GM06990 (cell line): ENCODE measurements at regions not wholly inside any gene's neighbourhood (a gene's known extent, or its start where the extent isn't known, plus 50 kb on each side); places are given as distances from the start of the nearest gene placed in this dataset.
A peak's percentile ranks its signal among the peaks of the same experiment; 100 is the strongest.

ENCODE experiments used
- DNase-seq: peaks from one replicate; pipeline ENCODE4 v3.0.0-alpha.2; 2011; ENCODE audit not compliant: insufficient read length; ENCODE audit errors: extremely low read depth
- H3K27me3 ChIP-seq: replicated peaks from 2 replicates; pipeline ENCODE4 v1.6.0; 2011; ENCODE audit warnings: low read length; ENCODE audit not compliant: control insufficient read depth, insufficient read depth
- H3K36me3 ChIP-seq: 2 replicates; pipeline ENCODE4 v1.5.1; 2011; ENCODE audit warnings: low read length; ENCODE audit not compliant: control insufficient read depth, insufficient read depth
- H3K4me3 ChIP-seq: replicated peaks from 2 replicates; pipeline ENCODE4 v1.5.1; 2011; ENCODE audit warnings: low read depth, mild to moderate bottlenecking, control low read depth, low read length
- TF ChIP-seq, protein P1 (sequence below): IDR thresholded peaks from 2 replicates; pipeline ENCODE4 v1.5.1; 2011; ENCODE audit warnings: low read length, control low read depth, mild to moderate bottlenecking, inconsistent platforms; ENCODE audit not compliant: insufficient read depth, poor library complexity, severe bottlenecking

DNA sequence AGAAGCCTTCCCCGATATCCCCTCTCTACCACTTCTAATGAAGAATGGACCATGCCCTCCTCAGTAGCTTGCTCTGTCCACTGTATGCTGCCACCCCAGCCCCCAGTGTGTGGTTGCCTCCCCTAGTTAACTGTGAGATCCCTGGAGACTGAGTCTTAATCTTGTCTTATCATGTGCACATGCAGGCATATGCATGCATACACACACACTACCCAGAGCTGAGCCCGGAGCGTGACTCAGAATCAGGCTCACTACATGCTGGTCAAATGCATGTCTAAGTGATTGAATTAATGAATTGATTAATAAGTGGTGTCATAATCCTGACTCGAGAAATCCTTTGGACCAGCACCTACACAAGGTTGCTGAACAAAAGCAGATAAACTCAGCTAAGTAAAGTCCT lies 99.4 kb downstream of the CCT6B start:
- no peaks in the 10 kb centered on the region; the same call in none of the 2 replicates for H3K27me3 ChIP-seq
- no peak for DNase-seq
- H3K36me3 ChIP-seq, result no peaks in the 10 kb centered on the region
- TF ChIP-seq, protein P1, sequence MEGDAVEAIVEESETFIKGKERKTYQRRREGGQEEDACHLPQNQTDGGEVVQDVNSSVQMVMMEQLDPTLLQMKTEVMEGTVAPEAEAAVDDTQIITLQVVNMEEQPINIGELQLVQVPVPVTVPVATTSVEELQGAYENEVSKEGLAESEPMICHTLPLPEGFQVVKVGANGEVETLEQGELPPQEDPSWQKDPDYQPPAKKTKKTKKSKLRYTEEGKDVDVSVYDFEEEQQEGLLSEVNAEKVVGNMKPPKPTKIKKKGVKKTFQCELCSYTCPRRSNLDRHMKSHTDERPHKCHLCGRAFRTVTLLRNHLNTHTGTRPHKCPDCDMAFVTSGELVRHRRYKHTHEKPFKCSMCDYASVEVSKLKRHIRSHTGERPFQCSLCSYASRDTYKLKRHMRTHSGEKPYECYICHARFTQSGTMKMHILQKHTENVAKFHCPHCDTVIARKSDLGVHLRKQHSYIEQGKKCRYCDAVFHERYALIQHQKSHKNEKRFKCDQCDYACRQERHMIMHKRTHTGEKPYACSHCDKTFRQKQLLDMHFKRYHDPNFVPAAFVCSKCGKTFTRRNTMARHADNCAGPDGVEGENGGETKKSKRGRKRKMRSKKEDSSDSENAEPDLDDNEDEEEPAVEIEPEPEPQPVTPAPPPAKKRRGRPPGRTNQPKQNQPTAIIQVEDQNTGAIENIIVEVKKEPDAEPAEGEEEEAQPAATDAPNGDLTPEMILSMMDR, result no peak
- H3K4me3 ChIP-seq, result no peak overlapping the region

DNA sequence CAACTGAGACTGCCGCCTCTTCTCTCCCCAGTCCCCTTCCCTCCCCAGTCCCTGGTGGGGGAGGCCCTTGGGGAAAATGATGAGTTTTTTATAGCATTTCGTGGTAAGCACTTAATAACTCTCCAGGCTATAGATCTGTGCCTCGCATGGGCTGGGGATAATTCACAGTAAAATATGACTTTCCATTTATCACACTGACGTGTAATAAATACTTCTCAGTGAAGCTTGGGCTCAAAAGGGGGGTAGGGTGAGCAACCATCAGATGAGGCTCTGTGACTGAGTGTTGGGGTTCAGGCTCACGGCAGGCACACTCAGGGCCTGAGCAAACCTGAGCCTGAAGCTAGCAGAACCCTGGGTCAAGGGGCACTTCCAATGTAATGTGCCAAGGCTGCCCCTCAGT lies 101.6 kb downstream of the CCT6B start:
- no peak overlapping the region for H3K4me3 ChIP-seq
- no peaks in the 10 kb centered on the region; the same call in none of the 2 replicates for H3K27me3 ChIP-seq
- TF ChIP-seq, protein P1, result no peak
- no peaks in the 10 kb centered on the region for H3K36me3 ChIP-seq
- DNase-seq, result no peak

DNA sequence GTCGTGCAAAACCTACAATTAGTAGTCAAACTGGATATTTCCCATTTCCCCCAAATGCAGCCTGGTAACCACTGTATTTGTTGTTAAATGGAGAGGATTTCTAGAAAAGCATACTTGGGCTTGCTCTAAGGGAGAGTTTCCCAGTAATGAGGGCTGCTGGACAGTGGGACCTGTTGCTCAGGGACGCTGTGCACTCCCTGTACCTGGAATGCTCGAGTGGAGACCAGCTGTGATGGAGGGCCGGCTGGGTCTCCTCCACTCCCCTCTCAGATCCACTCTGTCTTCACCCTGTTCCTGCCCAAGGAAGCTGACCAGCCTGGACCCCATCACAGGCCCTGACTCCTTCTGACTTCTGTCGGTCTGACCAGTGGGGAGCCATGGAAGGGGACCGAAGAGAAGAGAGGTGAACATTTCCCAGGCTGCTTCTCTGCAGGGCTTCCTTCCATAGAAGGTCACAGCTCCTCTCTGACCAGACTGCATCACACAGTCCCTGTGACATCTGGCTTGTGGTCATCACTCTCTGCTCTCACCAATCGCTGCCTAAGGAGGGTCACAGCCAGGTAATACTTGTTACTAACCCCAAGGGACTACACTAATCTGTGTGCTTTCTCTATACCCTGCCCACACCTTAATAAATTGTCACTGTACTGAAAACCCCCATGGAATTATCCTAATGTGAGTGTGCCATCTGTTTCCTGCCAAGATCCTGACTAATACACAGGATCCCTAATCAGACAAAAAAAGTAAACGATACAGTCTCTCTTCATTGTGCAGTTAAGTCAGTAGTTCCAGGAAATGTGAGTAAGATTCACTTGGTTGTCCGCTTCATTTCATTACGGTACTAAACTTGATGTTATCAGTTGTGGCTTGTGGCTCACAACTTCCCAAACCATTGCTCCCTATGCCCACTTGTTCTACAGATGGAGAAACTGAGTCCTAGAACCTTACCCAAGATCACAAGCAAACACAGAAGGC lies 102.4 kb downstream of the CCT6B start:
- Histone ChIP-seq H3K27me3 (no peaks in the 10 kb centered on the region; the same call in none of the 2 replicates), H3K36me3 (no peaks in the 10 kb centered on the region), H3K4me3 (no peak overlapping the region)
- no peak for DNase-seq
- TF ChIP-seq, protein P1, result no peak

DNA sequence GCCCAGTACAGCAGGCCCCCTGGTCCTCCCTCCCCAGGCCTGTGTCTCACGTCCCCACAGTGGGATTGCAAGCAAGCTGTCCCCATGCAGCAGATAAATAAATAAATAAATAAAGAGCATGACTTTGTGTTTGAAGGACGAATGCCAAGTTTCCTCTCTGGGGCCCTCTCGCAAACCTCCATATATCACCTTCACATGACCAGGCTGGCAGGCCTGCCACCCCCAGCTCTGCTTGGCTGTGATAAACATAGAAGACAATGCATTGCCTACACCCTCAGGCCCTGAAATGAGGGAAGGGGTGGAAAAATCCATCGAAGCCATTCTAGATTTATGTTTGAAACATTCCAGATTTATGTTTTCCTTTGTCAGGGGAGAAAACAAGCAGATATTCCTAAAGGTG lies 107.3 kb downstream of the CCT6B start:
- no peak for DNase-seq
- Histone ChIP-seq H3K27me3 (no peaks in the 10 kb centered on the region), H3K36me3 (no peaks in the 10 kb centered on the region), H3K4me3 (no peak overlapping the region)
- TF ChIP-seq, protein P1, result no peak

DNA sequence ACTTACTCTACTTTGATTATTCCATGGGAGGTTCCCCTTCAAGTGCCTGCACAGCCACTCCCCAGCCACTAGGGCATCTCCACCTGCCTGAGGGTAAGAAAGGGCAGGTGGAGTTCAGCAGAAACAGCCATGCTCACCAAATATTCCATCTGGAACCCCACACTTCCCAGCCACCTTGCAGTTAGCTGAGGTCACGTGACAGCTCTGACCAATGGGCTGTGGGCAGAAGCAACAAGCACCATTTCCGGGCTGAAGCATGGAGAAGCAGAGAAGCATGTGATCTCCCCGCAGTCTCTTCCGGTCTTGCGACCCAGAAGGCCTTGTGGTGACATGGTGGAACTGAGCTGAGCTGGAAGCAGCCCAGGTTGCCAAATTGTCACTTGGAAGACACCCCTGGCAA lies 108.6 kb downstream of the CCT6B start:
- TF ChIP-seq, protein P1, result peak; percentile 22
- H3K27me3 ChIP-seq, result no peaks in the 10 kb centered on the region; the same call in 1 of the 2 replicates
- H3K36me3 ChIP-seq, result no peaks in the 10 kb centered on the region
- H3K4me3 ChIP-seq, result no peak overlapping the region
- no peak for DNase-seq
